HT-29 (cell line): ENCODE measurements at regions not wholly inside any gene's neighbourhood (a gene's known extent, or its start where the extent isn't known, plus 50 kb on each side); places are given as distances from the start of the nearest gene placed in this dataset.

Experiments used
- DNase-seq: peaks from one replicate; pipeline ENCODE4 v3.0.0-alpha.2; 2015; ENCODE audit warnings: low spot score

GRCh38 chr9:86660146-86660943, 287.0 kb downstream of the GAS1 start:
- DNase-seq = no peak

- no peak for DNase-seq
Measured at GRCh38 chr9:86659413-86660046, 287.8 kb downstream of the GAS1 start.

DNA sequence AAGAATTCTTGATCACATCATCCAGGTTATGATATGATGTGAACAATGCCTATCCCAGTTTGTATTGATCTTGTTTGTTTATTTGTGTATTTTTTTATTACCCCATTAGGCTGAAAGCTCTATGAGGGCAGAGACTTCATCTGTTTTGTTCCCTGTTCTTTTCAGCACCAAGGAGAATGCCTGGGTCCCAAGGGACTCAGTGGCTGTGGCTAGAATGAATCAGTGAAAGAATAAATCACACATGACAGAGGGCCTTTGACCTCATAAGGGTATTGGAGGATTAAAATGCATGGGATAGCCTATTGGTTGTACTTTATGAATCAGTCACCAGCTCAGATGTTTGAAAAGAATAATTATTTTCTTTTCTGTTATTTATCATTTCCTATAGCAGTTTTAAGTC, 292.2 kb downstream of the GAS1 start:
- DNase-seq = no peak

- DNase-seq = no peak
Measured at GRCh38 chr9:86653466-86653865, 293.8 kb downstream of the GAS1 start.

DNA sequence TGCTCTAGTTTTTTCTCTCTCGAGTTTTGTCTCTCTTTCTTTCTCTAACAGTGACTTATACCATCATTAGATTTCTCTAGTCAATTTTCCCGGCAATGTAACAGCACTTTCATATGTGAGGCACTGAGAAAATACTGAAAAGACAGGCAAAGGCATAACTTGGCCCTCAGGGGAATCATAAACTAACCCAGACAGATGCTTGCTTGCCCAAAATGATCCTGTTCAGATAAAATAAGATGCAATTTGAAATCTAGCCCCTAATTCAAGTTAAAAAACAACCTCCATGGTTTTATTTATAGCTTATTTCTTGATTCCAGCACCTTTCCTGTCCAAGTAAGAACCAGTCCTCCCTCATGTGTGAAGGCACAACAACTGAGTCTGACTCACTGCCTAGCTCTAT, 294.6 kb downstream of the GAS1 start:
- no peak for DNase-seq

DNA sequence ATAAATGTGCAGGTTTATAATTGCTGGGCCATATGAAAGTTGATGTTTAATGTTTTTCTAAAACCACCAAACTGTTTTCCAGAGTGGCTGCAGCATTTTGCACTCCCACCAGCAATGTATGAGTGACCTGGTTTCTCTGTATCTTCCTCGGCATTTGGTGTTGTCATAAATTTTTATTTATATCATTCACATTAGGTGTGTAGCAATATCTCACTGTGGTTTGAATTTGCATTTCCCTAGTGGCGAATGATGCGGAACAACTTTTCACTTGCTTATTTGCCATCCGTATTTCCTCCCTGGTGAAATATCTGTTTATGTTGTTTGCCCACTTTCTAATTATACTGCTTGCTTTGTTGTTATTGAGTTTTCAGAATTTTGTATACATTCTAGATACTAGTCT, 295.7 kb upstream of the TUT7 start:
- DNase-seq = no peak

DNA sequence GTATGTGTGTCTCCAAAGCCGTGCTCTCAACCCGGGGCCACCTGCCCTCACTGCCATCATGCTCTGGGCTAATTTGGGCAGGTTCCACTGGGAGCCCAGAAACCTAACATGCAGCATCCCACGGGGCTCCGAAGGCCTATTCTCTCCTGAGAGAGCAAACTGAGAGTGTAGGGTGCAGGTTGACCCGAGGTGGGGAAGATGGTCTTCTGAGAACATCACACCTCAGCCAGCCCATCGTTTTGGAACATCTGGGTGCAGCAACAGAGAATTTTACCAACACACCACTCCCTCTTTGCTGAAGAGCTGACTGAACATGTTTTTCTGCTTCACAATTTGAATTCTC, 294.6 kb upstream of the TUT7 start:
- no peak for DNase-seq

GRCh38 chr9:86648156-86648827, 294.1 kb upstream of the TUT7 start:
- DNase-seq = no peak

DNA sequence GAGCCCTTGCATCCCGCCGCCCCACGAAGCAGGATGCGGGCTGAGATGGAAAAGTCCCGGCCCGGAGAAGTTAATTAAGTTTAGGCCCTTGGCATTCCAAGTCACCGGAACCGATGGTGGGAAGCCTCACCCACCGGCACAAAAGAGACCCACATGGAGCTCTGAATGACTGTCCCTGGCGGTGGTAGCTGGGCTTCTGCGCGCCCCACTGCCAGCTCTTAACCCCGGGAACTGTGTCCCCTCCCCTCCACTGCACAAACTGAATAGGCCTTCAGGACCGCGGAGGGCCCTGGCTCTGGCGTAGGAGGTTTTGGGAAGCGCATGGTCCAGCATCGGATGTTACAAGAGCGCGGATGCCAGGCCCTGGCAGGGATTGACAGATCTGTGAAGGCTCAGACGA, 291.1 kb upstream of the TUT7 start:
- no peak for DNase-seq

DNA sequence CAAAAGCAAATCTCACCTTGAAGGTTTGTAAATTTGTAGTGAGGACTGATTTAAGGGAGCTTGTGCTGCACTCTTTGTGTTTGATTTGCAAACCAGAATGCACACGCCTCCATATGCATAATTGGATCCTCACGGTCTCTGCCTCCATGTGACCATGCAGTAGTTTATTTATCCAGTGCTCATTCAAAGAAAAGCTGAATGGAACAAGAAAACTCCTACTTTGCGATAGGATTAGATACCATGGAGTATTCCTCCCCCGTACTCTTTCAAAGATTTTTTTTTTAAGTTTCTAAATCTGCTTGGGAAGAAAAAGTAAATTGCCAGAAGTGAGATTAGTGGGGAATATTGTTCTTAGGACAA, 290.4 kb upstream of the TUT7 start:
- DNase-seq = no peak

GRCh38 chr9:86643946-86644674, 289.9 kb upstream of the TUT7 start:
- no peak for DNase-seq

- no peak for DNase-seq
Measured at GRCh38 chr9:86642721-86643120, 288.5 kb upstream of the TUT7 start.

- no peak for DNase-seq
Measured at GRCh38 chr9:86641970-86642369, 287.8 kb upstream of the TUT7 start.

- DNase-seq = peak; percentile 52
Measured at GRCh38 chr9:86639899-86640379, 285.7 kb upstream of the TUT7 start.

GRCh38 chr9:86639287-86639686, 285.1 kb upstream of the TUT7 start:
- peak; percentile 8 for DNase-seq

DNA sequence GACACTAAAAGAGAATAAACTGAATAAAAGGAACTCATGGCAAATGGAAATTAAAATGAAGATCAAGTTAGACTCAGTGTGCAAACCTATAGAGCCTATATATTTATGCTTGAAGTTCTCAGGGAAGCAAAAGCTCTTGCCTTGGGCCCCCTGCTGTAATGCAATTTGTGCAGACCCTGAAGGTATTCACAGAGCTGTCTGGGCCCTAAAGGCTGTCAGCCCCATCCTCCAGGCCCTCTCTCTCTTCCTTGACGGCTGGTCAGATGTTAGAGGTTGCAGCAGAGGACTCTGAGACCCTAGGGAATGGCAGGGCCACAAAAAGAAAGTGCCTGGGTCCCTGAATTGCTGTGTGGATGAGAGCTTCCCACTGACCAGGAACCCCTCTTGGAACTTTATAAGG, 283.9 kb upstream of the TUT7 start:
- no peak for DNase-seq

DNA sequence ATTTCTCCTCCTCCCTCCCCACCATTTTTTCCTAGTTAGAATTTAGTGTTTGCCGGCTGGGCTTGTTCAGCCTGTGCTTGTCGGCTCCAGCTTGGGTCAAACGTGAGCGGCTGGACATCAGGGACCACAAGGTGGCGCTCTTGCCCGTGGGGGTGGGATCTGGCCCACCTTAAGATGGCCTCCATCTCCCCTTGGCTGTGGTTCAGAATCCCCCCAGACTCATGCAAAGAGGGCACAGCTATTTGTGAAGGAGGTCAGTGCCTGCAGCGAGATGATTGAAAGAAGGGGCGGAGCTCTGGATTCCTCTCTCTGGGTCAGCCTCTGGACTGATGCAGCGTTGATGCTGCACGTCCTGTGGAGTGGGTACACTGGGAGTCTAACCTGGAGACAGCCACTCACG, 283.3 kb upstream of the TUT7 start:
- DNase-seq = no peak

- no peak for DNase-seq
Measured at GRCh38 chr9:86636519-86636918, 282.3 kb upstream of the TUT7 start.

DNA sequence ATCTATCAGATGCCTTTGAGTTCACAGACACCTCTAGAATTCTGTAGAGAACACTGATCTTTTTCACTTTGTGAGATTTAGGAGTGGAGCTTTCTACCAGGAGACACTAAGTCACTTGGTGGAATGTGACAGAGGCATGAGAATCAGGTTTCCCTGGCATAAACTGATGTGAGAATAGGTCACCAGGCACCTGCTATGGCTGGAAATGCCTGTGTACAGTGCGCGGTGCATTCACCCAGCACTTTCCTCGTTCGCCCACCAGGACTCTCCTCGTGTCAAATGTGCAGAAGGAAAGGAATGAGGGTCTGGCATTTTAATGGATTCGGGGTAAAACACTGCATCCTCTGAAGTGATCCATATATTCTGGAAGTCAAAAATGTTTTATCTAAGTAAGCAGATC, 281.8 kb upstream of the TUT7 start:
- DNase-seq = no peak

- no peak for DNase-seq
Measured at GRCh38 chr9:86634501-86634900, 280.3 kb upstream of the TUT7 start.

GRCh38 chr9:86633945-86634344, 279.7 kb upstream of the TUT7 start:
- no peak for DNase-seq

GRCh38 chr9:86632537-86632936, 278.3 kb upstream of the TUT7 start:
- no peak for DNase-seq
